Activated T-helper 1 cell treated with anti-CD3 and anti-CD28 coated beads, Interleukin-12 subunit alpha, Interleukin-12 subunit beta, Interleukin-2, Interleukin-4 antibody, amounts not matched to agents 30 ng/mL and 10 ng/mL and 1 ng/mL, durations not matched to agents 14 hours and 24 hours and 36 hours (primary cell): ENCODE measurements at regions not wholly inside any gene's neighbourhood (a gene's known extent, or its start where the extent isn't known, plus 50 kb on each side); places are given as distances from the start of the nearest gene placed in this dataset.
"Not testable (repeated sequence)": the region's sequence is repeated elsewhere in the genome, so short reads cannot be mapped to it uniquely, and the experiment has no call there.

Experiments
- DNase-seq: peaks from one replicate; pipeline ENCODE4 v3.0.0; 2021; ENCODE audit warnings: low spot score
- H3K27ac Mint-ChIP-seq: one replicate; pipeline ENCODE4 v1.8.0; 2021; ENCODE audit warnings: mild to moderate bottlenecking, mixed read lengths
- H3K27me3 Mint-ChIP-seq: one replicate; pipeline ENCODE4 v1.8.0; 2022; ENCODE audit warnings: mild to moderate bottlenecking, moderate library complexity, mixed read lengths; ENCODE audit not compliant: insufficient read depth
- H3K36me3 Mint-ChIP-seq: one replicate; pipeline ENCODE4 v1.8.0; 2021; ENCODE audit warnings: low read depth, mixed read lengths
- H3K4me1 Mint-ChIP-seq: one replicate; pipeline ENCODE4 v1.8.0; 2021; ENCODE audit warnings: low read depth, mixed read lengths
- H3K4me3 Mint-ChIP-seq: one replicate; pipeline ENCODE4 v1.8.0; 2021; ENCODE audit warnings: mild to moderate bottlenecking, moderate library complexity, mixed read lengths
- H3K9me3 Mint-ChIP-seq: one replicate; pipeline ENCODE4 v1.8.0; 2021; ENCODE audit warnings: mixed read lengths
- intact Hi-C: fragments of 100-400 bp; cut with micrococcal nuclease; formaldehyde crosslinking; loops from one replicate; pipeline ENCODE4 v1.15.1; 2024

- H3K4me3 Mint-ChIP-seq = peak overlapping the region; percentile 45
- H3K4me1 Mint-ChIP-seq = peaks cover 50% of the 10 kb centered on the region
- no peak for DNase-seq
- peaks cover 23% of the 10 kb centered on the region for H3K36me3 Mint-ChIP-seq
- intact Hi-C loops = loop anchor here (1.0 to 10.0 kb wide), 15 partner anchors 34 to 1871 kb away; partner anchors contain the start of gene HHLA2
- H3K27me3 Mint-ChIP-seq = no peaks in the 10 kb centered on the region
- H3K27ac Mint-ChIP-seq = peak overlapping the region; percentile 90
- peaks cover 23% of the 10 kb centered on the region for H3K9me3 Mint-ChIP-seq
These were observed 554.8 kb upstream of the CBLB start for GRCh38 chr3:106423321-106424225.

DNA sequence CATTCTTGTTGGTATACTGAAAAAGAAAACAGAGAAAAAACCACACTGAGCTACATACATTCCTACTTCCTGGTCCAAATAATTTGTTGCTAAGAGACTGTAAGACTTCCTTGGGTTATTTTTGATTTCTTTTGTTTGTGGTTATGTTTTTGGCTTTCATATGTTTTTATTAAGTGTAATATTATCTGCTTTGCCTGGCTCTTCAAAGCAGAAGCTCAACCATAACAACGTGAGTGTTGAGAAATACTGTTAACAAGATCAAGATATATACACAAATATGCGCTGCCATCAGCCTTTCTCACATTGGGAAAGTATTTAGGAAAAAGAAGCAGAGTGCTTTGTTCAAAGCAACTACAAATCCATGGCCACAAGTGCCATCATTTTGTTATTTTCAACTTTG lies 556.2 kb upstream of the CBLB start:
- Mint-ChIP-seq H3K36me3 (peaks cover 29% of the 10 kb centered on the region), H3K4me3 (no peak overlapping the region), H3K9me3 (peaks cover 32% of the 10 kb centered on the region), H3K27me3 (no peaks in the 10 kb centered on the region), H3K4me1 (peaks cover 62% of the 10 kb centered on the region), H3K27ac (peak overlapping the region; percentile 90)
- DNase-seq = no peak
- intact Hi-C loops = loop anchor here (5.0 to 10.0 kb wide), 4 partner anchors 210 to 1870 kb away; partner anchors contain the start of gene HHLA2

GRCh38 chr3:106425916-106426315 lies 557.1 kb upstream of the CBLB start:
- no peak for DNase-seq
- H3K4me1 Mint-ChIP-seq = peaks cover 62% of the 10 kb centered on the region
- intact Hi-C loops = loop anchor here (5.0 to 10.0 kb wide), 4 partner anchors 211 to 1869 kb away; partner anchors contain the start of gene HHLA2
- peaks cover 26% of the 10 kb centered on the region for H3K36me3 Mint-ChIP-seq
- no peak overlapping the region for H3K4me3 Mint-ChIP-seq
- peak overlapping the region; percentile 77 for H3K27ac Mint-ChIP-seq
- H3K27me3 Mint-ChIP-seq = no peaks in the 10 kb centered on the region
- peaks cover 31% of the 10 kb centered on the region for H3K9me3 Mint-ChIP-seq

DNA sequence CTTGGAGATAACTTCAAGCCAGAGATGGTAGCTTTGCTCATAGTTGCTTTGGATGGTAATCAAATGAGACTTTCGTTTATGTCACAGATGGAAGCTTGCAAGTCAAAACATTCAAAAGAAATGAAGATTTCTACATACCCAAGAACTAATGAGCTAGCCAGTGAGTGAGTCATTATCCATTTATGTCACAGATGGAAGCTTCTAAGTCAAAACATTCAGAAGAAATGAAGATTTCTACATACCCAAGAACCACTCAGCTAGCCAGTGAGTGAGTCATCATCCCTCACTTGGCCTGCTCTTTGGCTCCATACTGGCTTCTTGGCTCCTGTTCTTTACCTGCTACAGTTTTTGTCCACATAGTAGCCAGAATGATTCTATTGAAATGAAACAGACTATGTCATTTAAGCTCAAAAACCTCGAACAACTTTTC lies 559.8 kb upstream of the CBLB start:
- intact Hi-C loops = loop anchor here (1.0 to 10.0 kb wide), 15 partner anchors 46 to 1866 kb away; partner anchors contain the start of gene HHLA2
- peaks cover 18% of the 10 kb centered on the region for H3K36me3 Mint-ChIP-seq
- no peaks in the 10 kb centered on the region for H3K27me3 Mint-ChIP-seq
- peaks cover 57% of the 10 kb centered on the region for H3K4me1 Mint-ChIP-seq
- H3K27ac Mint-ChIP-seq = peak overlapping the region; percentile 93
- no peak overlapping the region for H3K4me3 Mint-ChIP-seq
- peaks cover 20% of the 10 kb centered on the region for H3K9me3 Mint-ChIP-seq
- no peak for DNase-seq

DNA sequence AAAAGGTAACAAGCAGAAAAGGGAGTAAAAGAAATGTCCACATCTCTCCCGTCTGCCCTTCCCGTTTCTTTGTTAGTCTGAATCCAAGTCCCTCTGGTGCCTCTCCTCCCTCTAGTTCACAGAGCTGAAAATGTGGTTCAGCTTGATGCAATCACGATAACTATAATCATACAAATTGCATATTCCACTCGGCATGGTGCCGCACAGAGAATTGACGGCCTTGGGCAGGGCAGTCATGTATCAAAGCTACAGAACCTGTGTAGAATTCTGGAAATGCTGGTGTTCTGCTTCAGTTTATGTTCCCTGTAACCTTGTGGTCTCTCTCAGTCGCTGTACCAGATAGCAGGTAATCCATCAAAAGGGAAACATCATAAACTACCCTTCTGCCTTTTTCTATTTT lies 562.9 kb upstream of the CBLB start:
- DNase-seq = no peak
- Mint-ChIP-seq H3K4me3 (no peak overlapping the region), H3K27ac (no peak overlapping the region), H3K36me3 (peaks cover 17% of the 10 kb centered on the region), H3K27me3 (peaks cover 2% of the 10 kb centered on the region), H3K4me1 (peaks cover 35% of the 10 kb centered on the region), H3K9me3 (peaks cover 20% of the 10 kb centered on the region)
- intact Hi-C loops = no loop called here

GRCh38 chr3:106435899-106436453 lies 567.2 kb upstream of the CBLB start:
- Mint-ChIP-seq H3K4me1 (peaks cover 7% of the 10 kb centered on the region), H3K36me3 (peaks cover 4% of the 10 kb centered on the region), H3K9me3 (peaks cover 4% of the 10 kb centered on the region), H3K27me3 (peaks cover 2% of the 10 kb centered on the region), H3K27ac (no peak overlapping the region), H3K4me3 (no peak overlapping the region)
- intact Hi-C loops = no loop called here
- DNase-seq = no peak

DNA sequence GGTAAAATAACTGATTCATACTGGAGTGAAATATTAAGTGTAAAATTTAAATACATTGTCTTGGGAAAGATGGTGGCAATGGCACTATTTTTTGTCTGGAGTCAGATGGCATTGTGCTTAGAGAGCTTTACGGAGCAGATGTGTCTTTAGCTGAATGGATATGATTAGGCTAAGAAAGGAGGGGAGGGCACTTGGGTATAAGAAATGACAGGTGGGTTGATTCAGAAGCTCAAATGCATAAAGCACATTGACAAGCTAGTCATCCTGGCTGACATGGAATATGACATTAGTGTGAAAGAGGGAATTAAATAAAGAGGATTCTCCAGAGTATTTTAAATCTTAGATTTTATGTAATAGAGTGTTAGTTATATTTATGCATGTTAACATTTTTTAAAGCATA lies 570.1 kb upstream of the CBLB start:
- DNase-seq = no peak
- Mint-ChIP-seq H3K4me1 (peaks cover 7% of the 10 kb centered on the region), H3K4me3 (no peak overlapping the region), H3K27ac (no peak overlapping the region), H3K9me3 (peaks cover 4% of the 10 kb centered on the region), H3K36me3 (peaks cover 4% of the 10 kb centered on the region), H3K27me3 (peaks cover 2% of the 10 kb centered on the region)
- intact Hi-C loops = no loop called here

GRCh38 chr3:106440672-106441071 lies 571.9 kb upstream of the CBLB start:
- Mint-ChIP-seq H3K27ac (no peak overlapping the region), H3K4me1 (peaks cover 3% of the 10 kb centered on the region), H3K4me3 (no peak overlapping the region), H3K9me3 (no peaks in the 10 kb centered on the region), H3K36me3 (no peaks in the 10 kb centered on the region), H3K27me3 (peaks cover under 1% of the 10 kb centered on the region)
- intact Hi-C loops = no loop called here
- no peak for DNase-seq

GRCh38 chr3:106446271-106446670 lies 577.5 kb upstream of the CBLB start:
- Mint-ChIP-seq H3K27me3 (no peaks in the 10 kb centered on the region), H3K9me3 (peaks cover 13% of the 10 kb centered on the region), H3K4me3 (no peak overlapping the region), H3K27ac (no peak overlapping the region), H3K36me3 (peaks cover 7% of the 10 kb centered on the region), H3K4me1 (peaks cover 8% of the 10 kb centered on the region)
- no peak for DNase-seq
- intact Hi-C loops = no loop called here

GRCh38 chr3:106447723-106448301 lies 579.0 kb upstream of the CBLB start:
- Mint-ChIP-seq H3K4me1 (peaks cover 8% of the 10 kb centered on the region), H3K4me3 (no peak overlapping the region), H3K9me3 (peaks cover 13% of the 10 kb centered on the region), H3K27me3 (no peaks in the 10 kb centered on the region), H3K27ac (no peak overlapping the region), H3K36me3 (peaks cover 7% of the 10 kb centered on the region)
- no peak for DNase-seq
- intact Hi-C loops = no loop called here

DNA sequence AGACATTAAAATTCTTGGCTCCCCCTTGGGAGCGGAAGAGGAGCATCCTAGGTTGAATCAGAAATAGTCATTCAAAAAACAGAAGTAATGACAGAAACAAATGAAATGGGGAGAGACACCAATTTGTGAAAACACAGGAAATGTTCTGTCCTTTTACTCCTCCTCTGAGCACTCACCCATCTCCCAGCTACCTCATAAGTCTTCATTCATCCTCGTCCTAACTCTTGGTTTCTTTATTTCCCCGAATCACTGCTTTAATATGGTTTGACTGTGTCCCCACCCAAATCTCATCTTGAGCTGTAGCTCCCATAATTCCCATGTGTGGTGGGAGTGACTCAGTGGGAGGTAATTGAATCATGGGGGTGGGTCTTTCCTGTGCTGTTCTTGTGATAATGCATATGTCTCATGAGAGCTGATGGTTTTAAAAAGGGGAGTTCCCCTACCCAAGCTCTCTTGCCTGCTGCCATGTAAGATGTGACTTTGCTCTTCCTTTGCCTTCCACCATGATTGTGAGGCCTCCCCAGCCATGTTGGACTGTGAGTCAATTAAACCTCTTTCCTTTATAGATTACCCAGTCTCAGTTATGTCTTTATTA lies 579.7 kb upstream of the CBLB start:
- H3K27me3 Mint-ChIP-seq, H3K36me3 Mint-ChIP-seq, intact Hi-C loops, H3K4me3 Mint-ChIP-seq, DNase-seq, H3K4me1 Mint-ChIP-seq: not testable (repeated sequence)
- H3K9me3 Mint-ChIP-seq = peaks cover 13% of the 10 kb centered on the region
- H3K27ac Mint-ChIP-seq = peak overlapping the region; percentile 52

- Mint-ChIP-seq H3K4me1 (peaks cover 9% of the 10 kb centered on the region), H3K36me3 (peaks cover 7% of the 10 kb centered on the region), H3K27ac (no peak overlapping the region), H3K9me3 (peaks cover 14% of the 10 kb centered on the region), H3K4me3 (no peak overlapping the region), H3K27me3 (no peaks in the 10 kb centered on the region)
- intact Hi-C loops = no loop called here
- no peak for DNase-seq
These were observed 583.3 kb upstream of the CBLB start for GRCh38 chr3:106452096-106452495.
